ENCODE measurements at regions not wholly inside any gene's neighbourhood (a gene's known extent, or its start where the extent isn't known, plus 50 kb on each side); places are given as distances from the start of the nearest gene placed in this dataset.

- no peak for ATAC-seq (replicated peaks in 6 of 8)
- H3K4me3 ChIP-seq, result no peak overlapping the region
- in situ Hi-C loops (cut with MboI; ENCODE audit: low pct_unique_long_range_greater_than_20kb in 2 of 9, low sequenced_read_pairs in 9 of 9, unreplicated experiment in 9 of 9), result no loop called here
- WGBS, 10 experiments, result 0 to 80% (median 58%) methylated on average over 1 to 4 of the region's 4 CpGs; no CpG with 5 or more reads in 5 of the 10 experiments
- no peaks in the 10 kb centered on the region for H3K4me1 ChIP-seq (replicated peaks in 1 of 2)
- H3K27ac ChIP-seq, result no peak overlapping the region
Observed at GRCh38 chr5:114561415-114561814, 199.5 kb downstream of the KCNN2 start.

Data from motor neuron (in vitro differentiated cells).